Left renal cortex interstitium (tissue), 4 donors: ENCODE measurements at regions not wholly inside any gene's neighbourhood (a gene's known extent, or its start where the extent isn't known, plus 50 kb on each side); places are given as distances from the start of the nearest gene placed in this dataset.
A peak's percentile ranks its signal among the peaks of the same experiment; 100 is the strongest.
"Not testable (repeated sequence)": the region's sequence is repeated elsewhere in the genome, so short reads cannot be mapped to it uniquely, and the experiment has no call there.

Experiments used
- DNase-seq, 4 donors: peaks; one replicate each; pipeline ENCODE4 v3.0.0-alpha.2; 2013; ENCODE audit warnings: low read depth in 4 of 4, low spot score in 2 of 4, missing footprints in 1 of 4

- no peak for DNase-seq
Measured at GRCh38 chr18:65214456-65214855, 536.4 kb upstream of the CDH7 start.

DNA sequence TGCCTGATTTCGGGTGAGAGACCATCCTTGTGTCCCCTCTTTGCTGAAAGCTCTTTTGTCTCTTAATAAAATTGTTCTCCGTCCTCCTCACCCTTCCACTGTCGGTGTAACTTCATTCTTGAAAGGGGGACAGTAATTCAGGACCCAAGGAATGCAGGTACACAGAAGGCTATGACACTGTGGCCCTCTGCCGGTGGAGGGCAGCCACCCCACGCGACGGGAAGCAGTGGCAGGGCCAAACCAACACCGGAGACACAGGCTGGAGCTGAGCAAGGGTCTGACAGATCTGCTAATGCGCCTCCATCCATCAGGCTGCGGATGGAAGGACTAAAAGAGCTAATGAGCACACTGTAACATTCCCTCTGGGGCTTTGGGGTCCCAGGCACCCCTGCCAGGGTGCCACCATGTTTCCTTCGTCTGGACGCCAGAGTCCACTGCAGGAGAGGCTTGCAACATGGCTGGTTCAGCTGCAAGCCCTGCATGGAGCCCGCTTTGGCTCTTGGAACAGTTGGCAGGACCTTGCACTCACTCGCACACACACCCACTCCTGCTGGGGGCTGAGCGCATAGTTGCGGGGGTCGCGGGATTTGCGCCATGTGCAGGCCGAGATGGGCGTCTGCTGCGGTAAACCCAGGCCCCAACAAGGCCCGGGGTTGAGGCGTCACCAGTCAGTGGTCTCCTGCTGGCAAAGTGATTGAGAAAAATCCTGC lies 544.1 kb upstream of the CDH7 start:
- no peak for DNase-seq

DNA sequence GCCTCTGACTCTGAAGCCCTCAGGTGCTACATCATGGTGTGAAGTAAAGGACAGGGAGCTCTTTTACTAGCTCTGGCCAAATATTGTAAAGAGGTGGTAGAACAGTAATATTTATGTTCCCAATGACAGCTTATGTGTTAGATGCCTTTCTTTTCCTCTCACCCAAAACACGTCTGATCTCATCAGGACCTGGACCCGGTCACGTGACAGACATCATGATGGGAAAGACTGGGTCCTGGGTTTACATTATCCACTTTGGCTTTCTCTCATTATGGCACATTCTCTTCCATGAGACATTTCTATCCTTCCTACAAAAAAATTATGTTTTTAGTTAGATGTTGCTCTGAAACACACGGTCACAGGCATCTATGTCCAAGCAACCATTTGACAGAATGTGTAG lies 548.7 kb upstream of the CDH7 start:
- no peak for DNase-seq

GRCh38 chr18:65175681-65176080 lies 575.1 kb upstream of the CDH7 start:
- no peak for DNase-seq

DNA sequence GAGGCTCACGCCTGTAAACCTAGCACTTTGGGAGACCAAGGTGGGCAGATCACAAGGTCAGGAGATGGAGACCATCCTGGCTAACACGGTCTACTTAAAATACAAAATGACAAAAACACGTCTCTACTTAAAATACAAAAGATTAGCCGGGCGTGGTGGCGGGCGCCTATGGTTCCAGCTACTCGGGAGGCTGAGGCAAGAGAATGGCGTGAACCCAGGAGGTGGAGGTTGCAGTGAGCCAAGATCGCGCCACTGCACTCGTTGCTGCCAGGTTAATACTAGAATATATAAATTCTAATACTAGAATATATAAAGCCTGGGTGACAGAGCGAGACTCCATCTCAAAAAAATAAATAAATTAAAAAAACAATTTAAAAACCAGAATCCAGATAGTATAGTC lies 588.7 kb upstream of the CDH7 start:
- not testable (repeated sequence) for DNase-seq

- no peak for DNase-seq
Measured at GRCh38 chr18:65146482-65147021, 604.3 kb upstream of the CDH7 start.

DNA sequence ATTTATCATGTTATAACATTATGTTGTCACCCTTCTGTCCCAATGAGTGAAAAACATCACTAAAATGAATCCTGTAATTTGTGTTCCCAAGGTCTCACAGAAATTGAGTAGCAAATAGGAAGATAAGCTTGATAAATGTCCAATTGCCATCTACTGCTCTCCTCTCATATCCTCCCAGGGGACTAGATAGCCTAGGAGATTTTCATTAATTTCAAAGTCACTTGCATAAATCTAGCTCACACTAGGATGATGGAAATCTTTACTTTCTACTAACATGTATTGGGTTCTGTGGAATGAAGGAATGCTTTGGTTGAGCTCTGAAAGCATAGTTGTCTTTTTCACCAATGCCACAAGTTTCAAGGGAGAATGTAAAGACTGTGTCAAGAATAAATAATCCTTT lies 605.5 kb upstream of the CDH7 start:
- no peak for DNase-seq

DNA sequence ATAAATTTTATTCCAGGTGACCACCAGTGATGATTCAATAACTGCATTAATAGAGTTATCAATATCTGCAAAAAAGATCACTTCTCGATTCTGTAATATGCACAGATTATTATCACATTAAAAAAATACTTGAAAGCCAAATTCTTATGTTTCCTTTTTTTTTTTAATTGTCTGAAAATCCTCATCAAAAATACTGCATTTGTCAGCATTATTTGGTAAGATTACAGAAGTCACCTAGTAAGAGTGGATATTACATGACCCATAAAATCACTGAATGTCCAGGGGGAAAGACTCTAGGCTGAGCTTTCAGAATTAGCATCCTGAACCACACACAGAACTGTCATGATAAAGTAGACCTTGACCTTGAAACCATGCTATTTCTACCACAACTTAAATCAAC lies 617.2 kb upstream of the CDH7 start:
- no peak for DNase-seq

GRCh38 chr18:65124633-65125032 lies 626.2 kb upstream of the CDH7 start:
- DNase-seq: peak in 1 of 4 donors; percentile 1

GRCh38 chr18:65103864-65104263 lies 646.9 kb upstream of the CDH7 start:
- DNase-seq: no peak

DNA sequence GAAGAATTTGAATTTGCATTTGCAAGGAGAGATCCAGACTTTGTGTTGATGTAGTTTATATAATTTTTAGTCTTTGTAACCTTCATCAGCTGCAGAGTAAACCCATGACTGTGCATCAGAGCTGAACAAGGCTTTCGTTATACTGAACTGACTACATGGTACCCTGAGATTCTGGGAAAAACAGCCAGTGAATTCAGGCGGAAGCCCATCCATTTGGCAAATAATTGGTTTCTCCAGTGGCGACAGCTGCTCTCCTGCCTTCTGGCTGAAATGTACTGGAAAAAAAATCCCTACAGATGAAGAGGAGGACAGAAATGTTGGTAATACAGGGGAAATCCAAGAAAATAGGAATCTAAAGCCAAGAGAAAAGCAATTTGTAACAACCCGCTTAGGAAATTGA lies 657.5 kb upstream of the CDH7 start:
- DNase-seq: no peak

- DNase-seq: peak in 1 of 4 donors; percentile 8
Measured at GRCh38 chr18:65091744-65092329, 659.0 kb upstream of the CDH7 start.

- no peak for DNase-seq
Measured at GRCh38 chr18:65082907-65083306, 667.9 kb upstream of the CDH7 start.

DNA sequence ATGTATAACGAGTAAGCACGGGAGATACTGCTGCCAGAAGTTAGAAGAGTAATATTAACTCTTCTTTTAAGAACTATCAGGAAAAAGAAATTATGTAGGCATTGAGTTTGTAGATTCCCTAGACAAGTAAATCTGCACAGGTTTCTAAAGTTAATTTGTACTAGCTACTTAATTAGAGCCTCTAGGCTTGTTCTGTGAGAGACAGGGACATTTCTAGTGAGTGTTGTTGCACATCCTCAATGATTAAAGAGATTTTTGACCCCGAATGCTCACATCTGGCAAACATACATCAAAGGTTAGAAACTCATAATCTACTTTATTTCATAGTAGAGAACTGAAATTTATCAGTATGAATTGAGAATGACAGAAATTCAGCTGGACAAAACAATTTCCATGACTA lies 669.0 kb upstream of the CDH7 start:
- no peak for DNase-seq

- no peak for DNase-seq
Measured at GRCh38 chr18:65073060-65073550, 677.7 kb upstream of the CDH7 start.

- no peak for DNase-seq
Measured at GRCh38 chr18:65057439-65058083, 693.3 kb upstream of the CDH7 start.

- no peak for DNase-seq
Measured at GRCh38 chr18:65056575-65056974, 694.2 kb upstream of the CDH7 start.

DNA sequence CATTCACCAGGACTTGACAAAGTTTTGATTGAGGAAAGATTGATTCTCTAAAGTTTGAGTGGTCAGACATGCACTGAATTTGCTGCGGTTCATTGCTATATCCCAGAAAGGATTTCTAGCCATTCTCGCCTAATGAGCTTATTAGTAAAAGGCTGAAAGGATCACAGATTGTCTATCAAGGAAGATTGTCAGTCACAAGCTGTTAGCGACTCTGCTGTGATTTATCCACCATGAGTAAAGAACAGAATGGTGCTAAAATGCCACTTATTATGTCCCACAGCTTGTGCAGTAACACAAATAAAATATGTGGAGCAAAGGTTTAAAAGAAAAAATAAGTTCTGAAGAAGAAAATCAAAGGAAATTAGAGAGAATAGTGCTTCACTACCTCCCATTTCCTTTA lies 701.2 kb upstream of the CDH7 start:
- DNase-seq: no peak

GRCh38 chr18:65039578-65039977 lies 711.2 kb upstream of the CDH7 start:
- DNase-seq: no peak

DNA sequence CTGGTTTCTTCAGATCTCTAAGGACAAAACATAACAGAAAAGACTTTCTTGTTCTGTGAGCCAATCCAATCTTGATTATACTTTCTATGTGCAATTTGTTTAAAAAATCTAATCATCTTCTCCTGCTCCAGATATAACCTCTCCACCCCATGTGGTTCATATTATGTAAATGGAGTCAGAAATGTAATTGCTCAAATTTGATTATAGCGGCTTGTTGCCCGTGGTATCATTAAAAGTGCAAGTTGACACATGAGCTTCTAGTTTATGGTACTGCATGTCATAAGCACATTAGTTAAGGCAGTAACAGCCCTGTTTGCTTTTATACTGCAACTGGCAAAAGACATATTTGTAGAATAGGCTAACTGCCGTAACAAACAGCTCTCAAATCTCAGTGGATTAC lies 715.1 kb upstream of the CDH7 start:
- no peak for DNase-seq

DNA sequence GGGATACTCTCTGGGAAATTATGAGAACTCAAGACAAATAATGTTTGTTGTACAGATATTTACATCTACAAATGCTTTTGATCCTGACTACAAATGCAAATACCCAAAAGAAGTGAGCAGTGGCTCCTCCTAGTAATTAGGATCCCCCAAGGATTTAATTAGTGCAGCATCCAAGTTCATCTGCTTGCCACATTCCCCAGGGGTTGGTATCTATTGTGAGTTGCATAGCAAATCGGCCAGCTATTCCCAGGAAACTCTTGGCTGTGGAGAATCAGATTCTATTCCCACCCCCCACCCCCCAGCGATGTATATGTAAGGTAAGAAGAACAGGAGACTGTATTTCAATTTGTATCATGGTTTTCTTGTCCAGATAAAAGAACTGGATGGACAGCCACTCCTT lies 725.1 kb upstream of the CDH7 start:
- DNase-seq: no peak

DNA sequence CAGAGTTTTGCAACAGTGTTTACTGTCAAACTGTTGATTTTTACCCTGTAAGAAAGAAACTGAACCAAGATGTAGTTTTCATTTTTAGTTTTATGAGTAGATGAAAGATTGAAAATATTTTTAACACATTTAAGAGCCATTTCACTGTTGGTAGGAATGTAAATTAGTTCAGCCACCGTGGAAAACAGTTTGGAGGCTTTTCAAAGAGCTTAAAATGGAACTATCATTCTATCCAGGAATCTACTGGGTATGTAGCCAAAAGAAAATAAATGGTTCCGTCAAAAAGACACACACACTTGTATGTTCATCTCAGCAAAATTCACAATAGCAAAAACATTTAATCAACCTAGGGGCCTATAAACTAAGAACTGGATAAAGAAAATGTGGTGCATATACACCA lies 729.8 kb upstream of the CDH7 start:
- DNase-seq: no peak
